Fibroblast of gingiva (primary cell): ENCODE measurements at regions not wholly inside any gene's neighbourhood (a gene's known extent, or its start where the extent isn't known, plus 50 kb on each side); places are given as distances from the start of the nearest gene placed in this dataset.

Experiments used
- DNase-seq: peaks from one replicate; pipeline ENCODE4 v3.0.0-alpha.2; 2011; ENCODE audit warnings: low read depth

DNA sequence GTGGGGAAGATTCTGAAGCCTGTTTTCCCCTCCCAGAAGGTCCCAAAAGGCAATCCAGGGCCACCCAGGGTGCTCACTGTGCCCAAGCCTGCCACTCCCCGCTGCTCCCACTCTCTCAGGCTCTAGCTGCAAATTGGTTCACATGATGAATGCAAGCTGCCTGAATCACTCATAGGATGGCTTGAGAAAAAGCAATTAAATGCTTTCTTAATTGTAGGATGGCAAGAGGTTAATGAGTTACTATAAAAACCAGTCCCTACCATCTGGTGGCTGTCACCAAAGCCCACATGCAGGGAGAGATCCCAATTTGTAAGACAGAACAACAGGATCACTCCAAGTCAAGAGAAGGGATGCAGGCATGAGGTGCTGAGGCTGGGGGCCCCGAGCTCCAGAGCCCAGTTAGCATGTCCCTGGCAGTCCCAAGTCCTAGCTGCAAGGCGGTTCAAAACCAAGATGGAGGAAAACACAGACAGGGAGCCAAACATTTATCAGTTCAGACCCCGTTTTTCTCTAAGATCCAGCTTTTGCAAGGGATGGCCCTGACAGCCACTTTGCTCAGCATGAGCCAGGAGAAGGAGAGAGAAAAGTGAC lies 207.1 kb downstream of the UACA start:
- DNase-seq, result no peak

GRCh38 chr15:70555713-70556112 lies 207.6 kb downstream of the UACA start:
- no peak for DNase-seq

GRCh38 chr15:70547846-70548487 lies 215.4 kb downstream of the UACA start:
- DNase-seq, result no peak

DNA sequence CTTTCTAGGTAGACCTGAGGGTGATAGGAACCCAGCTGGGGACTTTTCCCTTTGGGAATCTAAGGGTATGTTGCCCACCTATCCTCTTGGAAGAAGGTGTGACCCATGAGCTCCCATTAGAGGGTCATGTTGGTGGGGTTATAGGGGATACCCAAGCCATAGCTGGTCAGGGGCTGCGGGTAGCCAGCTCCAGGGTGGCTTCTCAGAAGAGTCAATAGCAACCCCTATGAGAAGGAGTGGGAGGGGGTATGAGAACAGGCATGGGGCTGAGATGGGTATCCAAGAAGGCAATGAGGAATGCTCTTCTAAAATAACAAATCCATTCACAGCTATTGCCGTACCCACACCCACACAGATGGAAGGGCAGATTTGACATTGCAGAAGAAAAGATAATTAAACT lies 217.8 kb downstream of the UACA start:
- DNase-seq, result no peak

- no peak for DNase-seq
These were observed 221.8 kb downstream of the UACA start for GRCh38 chr15:70541511-70541910.

DNA sequence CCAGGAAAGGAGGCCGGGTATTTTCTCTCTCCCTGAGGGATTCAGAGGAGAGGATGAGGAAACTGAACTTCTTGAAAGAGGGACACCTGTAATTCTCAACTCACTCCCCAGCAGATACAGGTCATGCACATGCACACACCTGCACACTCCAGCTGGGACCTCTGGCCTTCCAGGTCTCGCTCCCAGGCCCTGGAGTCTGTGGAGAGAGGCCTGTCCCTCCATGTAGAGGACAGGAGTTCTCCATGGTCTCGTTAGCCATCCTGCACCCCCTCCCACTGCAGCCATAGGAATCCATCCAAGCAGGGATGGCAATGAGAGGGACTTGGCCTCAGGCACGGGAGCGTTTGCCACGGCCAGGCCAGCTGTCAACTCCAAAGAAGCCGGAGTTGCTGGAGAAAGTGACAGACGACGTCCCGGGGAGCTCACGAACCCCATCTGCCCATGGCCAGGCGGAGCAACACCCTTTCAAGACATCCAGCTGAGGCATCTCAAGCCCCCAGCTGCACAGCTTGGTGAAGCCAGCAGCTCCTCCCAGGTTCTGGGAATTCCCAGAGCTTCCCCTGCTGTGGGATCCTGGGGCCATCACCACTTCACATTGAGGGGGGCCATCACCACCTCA lies 223.3 kb downstream of the UACA start:
- no peak for DNase-seq

GRCh38 chr15:70539409-70539808 lies 223.9 kb downstream of the UACA start:
- no peak for DNase-seq

- no peak for DNase-seq
These were observed 225.1 kb downstream of the UACA start for GRCh38 chr15:70538278-70538677.

GRCh38 chr15:70535955-70536338 lies 227.4 kb downstream of the UACA start:
- DNase-seq, result no peak

DNA sequence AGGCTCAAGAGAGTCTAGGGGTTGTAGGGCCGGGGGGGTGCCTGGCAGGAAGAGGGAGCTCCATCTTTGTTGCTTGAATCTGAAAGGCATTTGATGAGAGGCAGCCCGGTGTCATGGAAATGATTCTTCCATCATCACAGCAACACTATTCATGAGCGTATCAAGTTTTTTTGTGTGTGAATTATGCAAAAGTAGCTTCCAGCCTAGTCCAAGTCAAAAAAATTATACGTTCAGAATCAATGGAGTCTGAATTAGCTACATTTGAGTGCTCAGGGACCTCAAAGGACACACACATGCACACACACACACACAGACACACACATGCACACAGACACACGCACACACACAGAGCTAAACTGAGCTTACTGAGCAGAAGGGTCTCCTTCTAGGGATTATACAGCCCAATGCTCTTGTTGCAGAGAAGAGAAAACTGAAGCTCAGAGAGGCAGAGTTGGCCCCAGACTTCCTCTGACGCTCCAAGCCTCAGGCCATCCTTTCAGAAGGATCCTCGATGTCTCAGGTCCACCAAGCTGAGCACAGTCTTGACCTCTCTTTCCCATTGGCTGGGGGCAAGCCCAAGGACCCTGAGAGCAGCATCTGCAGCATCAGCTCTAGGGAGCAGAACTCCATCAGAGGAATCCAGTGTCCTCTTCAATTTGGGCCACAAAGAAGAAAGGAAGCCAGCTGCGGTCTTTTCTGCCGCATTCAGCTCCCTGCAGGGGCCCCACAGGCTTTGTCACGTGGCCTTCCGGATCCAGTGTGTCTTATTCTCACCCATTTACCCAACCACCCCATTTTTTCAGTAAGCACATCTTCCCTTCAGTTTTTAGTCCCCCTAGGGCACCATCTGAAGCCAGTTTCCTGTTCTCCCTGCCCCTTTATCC lies 228.0 kb downstream of the UACA start:
- no peak for DNase-seq

GRCh38 chr15:70533931-70534742 lies 229.2 kb downstream of the UACA start:
- DNase-seq, result no peak

- DNase-seq, result no peak
These were observed 230.7 kb downstream of the UACA start for GRCh38 chr15:70532531-70533186.

DNA sequence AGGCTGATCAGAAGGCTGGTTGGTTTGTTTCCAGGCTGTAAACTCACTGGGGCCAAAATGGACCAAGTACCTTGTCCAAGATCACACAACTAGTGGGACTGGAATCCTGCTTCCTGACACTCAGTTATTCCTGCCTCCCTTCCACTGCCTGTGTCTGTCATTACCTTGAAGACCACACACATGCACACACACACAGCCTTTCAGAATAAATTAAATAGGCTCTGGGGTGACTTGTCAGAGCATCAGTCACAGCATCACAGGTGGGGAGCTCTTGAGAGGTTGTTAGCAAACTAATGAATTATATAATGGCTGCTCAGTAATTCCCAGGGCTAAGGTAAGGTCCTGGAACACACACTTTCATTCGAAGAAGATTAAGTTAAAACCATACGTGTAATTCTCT lies 231.8 kb downstream of the UACA start:
- DNase-seq, result no peak

- no peak for DNase-seq
These were observed 232.5 kb downstream of the UACA start for GRCh38 chr15:70530906-70531305.

GRCh38 chr15:70530503-70530902 lies 232.9 kb downstream of the UACA start:
- DNase-seq, result no peak

DNA sequence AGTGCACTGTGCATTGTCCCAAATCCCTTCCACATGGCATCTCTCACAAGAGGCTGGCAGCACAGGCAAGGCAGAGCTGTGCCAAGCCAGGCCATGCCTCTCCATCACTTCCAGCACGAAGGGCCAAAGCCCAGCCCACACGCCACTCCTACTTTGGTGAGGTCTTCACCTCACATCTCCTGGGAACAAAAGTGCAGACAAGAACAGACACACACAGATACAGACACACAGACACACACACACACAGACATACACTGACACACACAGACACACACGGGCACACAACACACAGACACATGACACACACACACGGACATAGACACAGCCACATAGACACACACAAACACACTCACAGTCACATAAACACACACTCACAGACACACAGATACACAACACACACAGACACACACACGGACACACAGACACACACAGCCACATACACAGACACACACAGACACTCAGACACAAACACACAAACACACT lies 233.3 kb downstream of the UACA start:
- DNase-seq, result no peak

DNA sequence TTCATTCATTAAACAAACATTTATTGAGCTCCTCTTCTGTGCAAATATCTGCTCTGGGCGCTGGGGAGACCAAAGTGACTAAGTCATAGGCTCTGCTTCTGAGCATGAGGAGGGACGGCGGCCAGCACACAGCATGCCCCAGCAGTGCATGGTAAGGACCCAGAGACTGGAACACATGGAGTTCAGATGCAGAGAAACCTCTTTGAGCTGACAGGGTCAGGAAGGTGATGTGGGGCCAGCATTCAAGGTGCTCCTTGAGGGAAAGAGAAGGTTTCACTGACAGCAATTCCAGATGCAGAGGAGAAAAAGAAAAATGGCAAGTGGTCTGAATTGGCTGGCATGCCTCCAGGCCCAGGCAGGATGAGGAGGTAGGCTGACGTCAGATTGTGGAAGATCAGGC lies 234.5 kb downstream of the UACA start:
- DNase-seq, result no peak

DNA sequence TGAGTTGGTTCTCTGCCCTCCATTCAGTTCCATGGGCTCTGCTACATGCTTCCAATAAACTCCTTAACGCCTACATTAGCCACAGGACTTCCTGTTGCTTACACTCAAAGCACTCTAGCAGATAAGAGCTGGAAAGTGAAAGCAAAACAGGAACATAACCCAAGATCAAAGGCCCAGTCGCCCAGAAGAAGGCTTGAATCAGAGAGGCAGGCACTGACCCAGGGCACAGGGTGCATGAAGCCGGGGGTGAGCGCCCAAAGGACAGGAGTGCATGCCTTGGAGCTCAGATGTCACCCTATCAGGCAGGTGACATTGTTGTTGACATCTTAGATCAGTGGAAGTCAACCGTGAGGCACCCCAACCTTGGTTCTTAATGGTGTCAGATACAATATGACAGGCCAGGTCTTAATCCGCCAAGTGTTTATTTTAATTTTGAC lies 235.1 kb downstream of the UACA start:
- DNase-seq, result no peak

DNA sequence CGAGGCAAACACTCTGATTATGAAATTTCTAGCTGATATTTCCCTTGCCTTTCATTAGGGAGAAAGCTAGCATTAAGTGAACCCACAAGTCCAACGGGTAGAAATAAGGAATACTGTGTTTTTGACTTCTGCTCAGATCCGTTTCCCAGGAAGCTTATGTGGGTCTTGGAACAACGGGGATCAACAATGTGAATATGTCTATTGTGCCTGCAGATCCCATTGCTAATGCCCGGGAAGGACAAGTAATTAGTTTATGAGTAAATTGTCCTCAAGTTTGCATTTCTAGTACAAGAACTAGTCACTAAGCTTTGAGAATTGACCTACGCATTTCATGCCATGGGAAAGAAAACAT lies 236.4 kb downstream of the UACA start:
- DNase-seq, result no peak

DNA sequence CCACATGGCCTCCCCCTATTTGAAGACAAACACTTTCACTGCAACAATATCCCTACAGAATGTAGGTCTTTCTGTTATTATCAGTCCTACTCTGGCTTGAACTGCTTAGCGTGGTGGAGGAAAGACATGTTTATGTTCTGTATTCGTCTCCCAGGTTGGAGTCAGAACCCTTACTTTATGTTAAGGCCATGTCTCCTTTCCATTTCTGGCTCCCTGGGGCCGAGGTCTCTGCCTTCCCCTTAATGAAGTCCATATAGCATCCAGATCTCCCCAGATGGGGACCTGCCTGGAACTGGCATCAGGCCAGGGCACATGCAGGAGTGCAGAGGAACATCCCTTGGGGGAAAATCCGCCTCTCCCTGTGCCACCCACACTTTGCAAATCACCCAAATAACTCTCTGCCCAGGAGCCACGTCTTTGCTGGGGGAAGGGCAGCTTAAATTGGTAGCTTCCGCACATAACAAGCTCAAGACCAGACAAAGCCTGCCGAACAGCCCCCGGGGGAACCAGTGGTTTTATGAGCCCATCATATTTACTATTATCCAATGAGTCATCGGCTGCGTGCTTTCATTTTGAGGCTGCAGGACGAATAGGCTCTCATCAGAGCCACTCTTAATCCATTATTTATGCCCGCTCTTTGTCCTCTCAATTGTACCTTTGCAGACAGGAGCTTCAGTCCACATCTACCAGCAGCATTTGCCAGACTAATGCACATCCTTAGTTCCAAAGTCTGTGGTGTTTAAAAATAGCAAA lies 237.0 kb downstream of the UACA start:
- peak; percentile 62 for DNase-seq

GRCh38 chr15:70525551-70525950 lies 237.8 kb downstream of the UACA start:
- DNase-seq, result no peak
